C4-2B (cell line): ENCODE measurements at regions not wholly inside any gene's neighbourhood (a gene's known extent, or its start where the extent isn't known, plus 50 kb on each side); places are given as distances from the start of the nearest gene placed in this dataset.

Experiments
- ZFX ChIP-seq: fragments of 450-650 bp; IDR thresholded peaks from 2 replicates; pipeline ENCODE4 v1.6.1; 2017
- TF ChIP-seq, protein P1 (sequence below): fragments of 450-650 bp; conservative IDR thresholded peaks from 2 replicates; pipeline ENCODE4 v1.5.1; 2017; ENCODE audit warnings: mild to moderate bottlenecking

GRCh38 chr4:137300776-137301175, 231.5 kb downstream of the PCDH18 start:
- TF ChIP-seq, protein P1, sequence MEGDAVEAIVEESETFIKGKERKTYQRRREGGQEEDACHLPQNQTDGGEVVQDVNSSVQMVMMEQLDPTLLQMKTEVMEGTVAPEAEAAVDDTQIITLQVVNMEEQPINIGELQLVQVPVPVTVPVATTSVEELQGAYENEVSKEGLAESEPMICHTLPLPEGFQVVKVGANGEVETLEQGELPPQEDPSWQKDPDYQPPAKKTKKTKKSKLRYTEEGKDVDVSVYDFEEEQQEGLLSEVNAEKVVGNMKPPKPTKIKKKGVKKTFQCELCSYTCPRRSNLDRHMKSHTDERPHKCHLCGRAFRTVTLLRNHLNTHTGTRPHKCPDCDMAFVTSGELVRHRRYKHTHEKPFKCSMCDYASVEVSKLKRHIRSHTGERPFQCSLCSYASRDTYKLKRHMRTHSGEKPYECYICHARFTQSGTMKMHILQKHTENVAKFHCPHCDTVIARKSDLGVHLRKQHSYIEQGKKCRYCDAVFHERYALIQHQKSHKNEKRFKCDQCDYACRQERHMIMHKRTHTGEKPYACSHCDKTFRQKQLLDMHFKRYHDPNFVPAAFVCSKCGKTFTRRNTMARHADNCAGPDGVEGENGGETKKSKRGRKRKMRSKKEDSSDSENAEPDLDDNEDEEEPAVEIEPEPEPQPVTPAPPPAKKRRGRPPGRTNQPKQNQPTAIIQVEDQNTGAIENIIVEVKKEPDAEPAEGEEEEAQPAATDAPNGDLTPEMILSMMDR: no peak
- TF ChIP-seq ZFX: no peak
